CD4-positive, alpha-beta T cell treated with Interleukin-4 for 4 hours (primary cell): ENCODE measurements at regions not wholly inside any gene's neighbourhood (a gene's known extent, or its start where the extent isn't known, plus 50 kb on each side); places are given as distances from the start of the nearest gene placed in this dataset.

Experiments
- DNase-seq: peaks from one replicate; pipeline ENCODE4 v3.0.0-alpha.2; 2020

DNA sequence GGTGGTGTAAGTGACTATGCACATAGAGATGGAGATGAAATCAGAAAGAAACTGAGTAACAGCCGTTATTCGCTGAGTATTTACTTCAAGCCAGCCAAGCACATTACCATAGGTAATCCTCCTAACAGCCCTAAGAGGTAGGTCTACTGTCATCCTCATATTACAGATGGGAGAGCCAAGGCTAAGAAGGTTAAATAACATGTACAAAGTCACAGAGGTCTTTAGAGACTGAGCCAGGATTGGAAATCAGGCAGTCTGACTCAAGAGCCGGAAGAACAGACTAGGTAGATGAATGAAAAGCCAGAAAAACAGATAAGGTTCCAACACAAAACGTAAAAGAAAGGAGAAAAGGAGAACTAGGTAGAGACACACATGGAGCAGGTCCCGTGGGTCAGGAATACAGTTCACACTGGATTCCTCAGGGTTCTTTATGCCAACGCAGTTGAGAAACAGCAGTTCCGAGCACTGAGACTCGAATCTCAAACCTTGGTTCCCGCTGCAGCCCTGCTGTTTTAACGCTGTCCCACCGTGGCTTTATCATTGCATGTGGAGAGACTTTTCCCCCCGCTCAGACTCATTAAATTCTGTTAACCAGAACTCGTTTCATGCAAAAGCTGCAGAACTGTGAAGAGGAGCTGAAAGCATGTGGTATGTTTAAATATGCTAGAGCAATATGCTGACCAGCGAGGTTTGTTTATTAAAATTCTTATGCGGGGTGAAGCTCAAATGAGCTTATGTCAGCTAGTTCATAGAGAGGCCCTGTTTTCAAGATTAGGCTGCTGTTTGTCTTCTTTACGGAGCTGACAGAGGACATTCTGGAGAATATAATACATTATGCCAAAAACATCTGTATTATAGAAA is 537.9 kb downstream of the CD83 start:
- DNase-seq: no peak

DNA sequence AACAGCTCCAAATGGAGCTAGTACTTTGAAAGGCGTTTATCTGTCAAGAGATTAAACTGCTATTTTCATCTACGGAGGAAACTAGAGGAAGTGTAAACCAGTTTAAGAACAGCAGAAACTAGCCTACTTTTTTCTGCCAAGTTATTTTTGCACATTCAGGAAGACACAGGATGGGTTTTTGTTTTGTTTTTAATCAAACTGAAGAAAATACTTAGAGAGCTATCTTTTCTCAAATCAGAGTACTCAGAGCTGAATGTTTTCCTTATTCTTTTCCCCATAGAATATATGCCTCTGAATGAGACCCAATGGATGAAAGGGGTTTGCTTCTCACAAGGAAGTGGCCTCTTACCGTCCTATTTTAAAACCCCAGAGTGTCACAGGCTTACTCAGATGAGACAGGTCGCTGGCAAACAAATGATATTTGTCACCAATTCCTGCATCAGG is 538.5 kb downstream of the CD83 start:
- DNase-seq: peak; percentile 13

GRCh38 chr6:14656649-14657048 is 539.1 kb downstream of the CD83 start:
- DNase-seq: no peak

GRCh38 chr6:14658030-14658429 is 540.5 kb downstream of the CD83 start:
- DNase-seq: no peak

DNA sequence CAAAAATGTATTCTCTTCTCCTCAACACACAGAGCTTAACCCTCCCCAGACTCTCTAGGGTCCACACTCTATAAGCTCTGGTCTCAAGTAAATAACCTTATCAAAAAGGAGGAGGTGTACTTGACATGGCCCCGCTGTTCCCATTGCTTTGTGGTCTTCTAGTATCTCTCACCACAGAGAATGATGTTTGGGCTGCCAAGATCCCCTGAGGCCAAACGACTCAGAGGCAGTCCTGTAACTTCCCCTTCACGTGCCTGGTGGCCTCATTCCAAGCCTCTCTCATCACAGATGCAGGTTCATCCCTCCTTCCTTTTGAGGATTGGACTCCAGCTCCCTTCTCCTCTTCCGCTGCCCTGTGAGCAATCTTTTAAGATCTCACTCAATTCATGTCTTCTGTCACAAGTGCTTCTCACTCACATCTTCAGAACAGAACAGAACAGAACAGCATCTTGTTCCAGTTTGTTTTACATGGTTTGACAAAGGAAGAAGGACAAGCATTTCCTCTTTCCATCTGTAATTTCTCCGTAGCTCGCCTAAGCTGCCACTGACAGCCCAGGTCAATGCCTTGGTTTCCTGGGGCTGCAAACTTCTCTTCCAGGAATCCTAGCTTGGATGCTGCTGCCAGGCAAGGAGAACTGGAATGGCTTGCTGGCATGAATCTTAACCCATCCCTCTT is 541.5 kb downstream of the CD83 start:
- no peak for DNase-seq

GRCh38 chr6:14659841-14660240 is 542.3 kb downstream of the CD83 start:
- no peak for DNase-seq

- peak; percentile 54 for DNase-seq
These were observed 543.4 kb downstream of the CD83 start for GRCh38 chr6:14660806-14661579.

DNA sequence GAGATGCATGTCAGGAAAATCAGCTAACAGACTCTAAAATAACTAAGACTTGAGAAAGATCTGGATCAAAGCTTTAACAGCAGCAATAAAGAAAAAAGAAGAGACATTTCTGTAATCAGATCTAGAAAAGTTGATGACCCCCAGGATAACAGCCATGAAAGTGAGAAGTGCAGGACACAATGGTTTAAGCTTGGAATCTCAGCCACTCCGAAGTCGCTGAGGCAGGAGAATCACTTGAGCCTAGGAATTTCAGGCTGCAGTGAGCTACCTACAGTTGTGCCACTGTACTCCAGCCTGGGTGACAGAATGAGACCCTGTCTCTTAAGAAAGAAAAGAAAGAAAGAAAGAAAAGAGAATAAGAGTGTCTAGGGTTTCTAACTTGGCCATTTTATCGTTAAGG is 544.1 kb downstream of the CD83 start:
- DNase-seq: no peak

DNA sequence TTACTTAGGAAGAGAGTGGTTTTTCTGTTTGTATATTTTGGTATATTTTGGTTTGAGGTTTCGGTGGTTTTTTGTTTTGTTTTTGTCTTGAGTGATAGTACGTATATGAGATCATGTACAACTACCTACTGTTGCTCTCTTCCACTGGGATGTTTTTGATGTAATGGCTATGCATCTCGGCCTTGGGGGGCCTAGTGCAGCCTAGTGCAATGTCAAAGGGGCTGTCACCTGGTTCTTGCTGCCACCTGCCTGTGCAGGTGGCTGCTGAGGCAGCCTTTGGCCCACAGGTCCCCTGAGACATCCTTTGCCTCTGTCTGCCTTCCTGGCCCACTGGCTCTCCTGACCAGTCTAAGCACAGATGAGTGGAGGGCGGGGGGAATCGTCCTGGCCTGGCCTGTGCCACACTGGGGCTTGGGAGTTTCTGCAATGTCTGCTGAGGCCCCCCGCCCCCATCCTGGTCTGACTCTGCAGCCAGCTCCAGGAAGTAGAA is 546.6 kb downstream of the CD83 start:
- DNase-seq: peak; percentile 38

DNA sequence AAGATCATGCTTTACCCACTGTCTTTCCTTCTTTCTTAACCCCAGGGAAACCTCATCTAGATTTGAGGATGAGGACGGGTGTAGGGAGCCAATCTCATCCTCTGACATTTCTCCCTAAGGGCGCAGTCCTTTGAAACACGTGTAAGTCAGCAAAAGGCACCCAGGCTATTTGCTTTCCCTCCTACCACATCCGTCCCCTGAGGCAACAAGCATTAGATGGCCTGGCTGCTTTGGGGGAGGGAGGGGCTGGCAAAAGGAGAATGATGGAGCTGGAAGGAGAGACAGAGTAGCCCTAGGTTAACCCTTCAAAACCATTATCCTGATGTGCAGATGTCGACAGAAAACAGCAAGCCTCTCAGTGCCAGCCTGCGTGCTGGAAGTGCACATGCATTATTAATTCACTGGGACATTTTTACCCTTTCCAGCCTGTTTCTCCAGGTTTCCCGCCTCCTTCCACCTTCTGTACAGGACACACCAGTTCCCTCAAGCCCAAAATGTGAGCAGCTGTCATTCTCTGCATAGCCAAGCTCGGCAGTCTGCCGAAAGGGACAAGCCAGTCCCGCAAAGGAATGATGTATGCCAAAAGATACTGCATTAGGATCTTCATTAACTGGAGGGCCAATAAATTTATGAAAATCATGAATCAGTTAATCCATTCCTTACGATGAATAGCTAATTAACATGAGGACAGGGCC is 547.2 kb downstream of the CD83 start:
- no peak for DNase-seq

- peak; percentile 12 for DNase-seq
These were observed 548.5 kb downstream of the CD83 start for GRCh38 chr6:14665827-14666724.

GRCh38 chr6:14670806-14671205 is 553.2 kb downstream of the CD83 start:
- no peak for DNase-seq

DNA sequence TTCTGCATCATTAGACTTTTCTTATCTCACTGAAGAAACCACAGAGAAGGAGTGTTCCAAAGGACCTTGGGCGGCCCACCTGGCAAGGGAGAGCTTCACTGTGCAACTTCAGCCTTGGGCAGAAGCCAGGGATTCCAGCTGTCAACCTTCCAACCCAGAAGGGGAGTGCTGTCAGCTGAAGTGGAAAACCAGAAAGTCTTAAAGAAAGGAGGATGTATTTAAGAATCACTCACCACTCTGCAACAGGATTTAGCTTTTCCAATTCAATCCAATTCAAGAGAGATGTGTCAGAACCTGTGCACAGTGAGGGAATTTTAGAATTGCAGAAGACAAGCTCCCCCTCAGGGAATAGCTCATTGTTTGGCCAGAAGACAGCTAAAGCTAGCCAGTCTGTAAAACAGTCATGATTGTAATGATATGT is 553.7 kb downstream of the CD83 start:
- no peak for DNase-seq

GRCh38 chr6:14671937-14672336 is 554.4 kb downstream of the CD83 start:
- no peak for DNase-seq

GRCh38 chr6:14673201-14673600 is 555.6 kb downstream of the CD83 start:
- no peak for DNase-seq

- DNase-seq: no peak
These were observed 556.9 kb downstream of the CD83 start for GRCh38 chr6:14674458-14674857.

DNA sequence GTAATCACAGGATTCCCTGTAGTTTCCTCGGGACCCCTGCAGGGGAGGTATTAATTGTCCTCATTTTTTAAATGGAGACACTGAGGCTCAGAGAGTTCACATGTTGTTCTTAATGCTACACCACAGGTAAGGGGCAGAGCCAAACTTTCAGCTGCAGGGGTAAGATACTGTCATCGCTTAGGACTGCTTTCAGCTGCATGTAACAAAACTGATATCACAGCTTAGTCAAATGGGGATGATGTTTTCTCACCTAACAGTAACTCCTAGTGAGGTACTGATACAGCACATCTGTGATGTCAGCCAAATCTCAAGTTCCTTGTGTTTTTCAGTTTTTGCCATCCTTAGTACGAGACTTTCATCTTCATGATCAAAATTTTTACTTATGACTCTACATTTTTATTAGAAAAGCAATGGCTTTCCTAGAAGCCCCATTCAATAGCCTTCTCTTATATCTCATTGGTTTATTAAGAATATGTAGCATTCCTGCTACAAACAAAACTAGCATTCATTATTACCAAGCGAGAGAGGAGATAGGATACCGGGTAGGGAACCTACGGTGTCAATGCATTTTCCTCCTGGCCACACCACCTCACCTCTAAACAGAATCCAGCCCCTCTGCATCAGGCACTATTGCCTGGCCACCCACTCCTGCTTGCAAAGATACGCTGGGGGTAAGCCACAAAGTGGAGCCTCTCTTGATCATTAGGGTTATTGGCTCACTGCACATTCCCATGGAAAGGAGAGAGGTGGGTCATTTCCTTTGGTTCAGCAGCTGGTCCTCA is 557.5 kb downstream of the CD83 start:
- DNase-seq: no peak

- DNase-seq: no peak
These were observed 558.5 kb downstream of the CD83 start for GRCh38 chr6:14676064-14676463.

- DNase-seq: no peak
These were observed 559.6 kb downstream of the CD83 start for GRCh38 chr6:14676977-14677781.
